HepG2 (cell line): ENCODE measurements at regions not wholly inside any gene's neighbourhood (a gene's known extent, or its start where the extent isn't known, plus 50 kb on each side); places are given as distances from the start of the nearest gene placed in this dataset.

Experiments used
- ATAC-seq: fragments of 200-7000 bp; cut with Tn5 transposase; 3 replicates; pipeline ENCODE4 v1.9.1; 2020; ENCODE audit warnings: mild to moderate bottlenecking, moderate library complexity
- BruUV-seq: library from RNA; stranded (reverse); fragments of 400-500 nt; replicated peaks from 2 replicates; lab custom pipeline; 2021; lab: Mats Ljungman, UMichigan
- CTCF ChIA-PET: fragments of 300-600 bp; formaldehyde crosslinking; extraction: SDS; loops from one replicate; lab custom pipeline; 2021; ENCODE audit warnings: low total read pairs, inconsistent platforms, low intra/inter-chr PET ratio; lab: Yijun Ruan, JAX
- POLR2A ChIA-PET: fragments of 350-600 bp; sonication (Branson Sonifier 250); formaldehyde crosslinking; loops from one replicate; lab custom pipeline; 2020; ENCODE audit warnings: antibody characterized with exemption, inconsistent platforms; lab: Yijun Ruan, JAX
- DNase-seq: peaks from one replicate; pipeline ENCODE4 v3.0.0-alpha.2; 2015; ENCODE audit warnings: low spot score
- FAIRE-seq: peaks from 3 replicates; lab custom pipeline; 2011; peaks lifted over from hg19 to GRCh38; lab: Jason Lieb, UNC
- H2AFZ ChIP-seq: one replicate; pipeline ENCODE4 v1.6.1; 2011; ENCODE audit warnings: low read length, inconsistent platforms
- H3K27ac ChIP-seq: fragments of 300-600 bp; 3 replicates; pipeline ENCODE4 v1.8.0; 2011; ENCODE audit warnings: mixed run types, mild to moderate bottlenecking, mixed read lengths, low read length, inconsistent platforms; ENCODE audit not compliant: insufficient read depth; ENCODE audit errors: extremely low read length
- H3K27me3 ChIP-seq, 2 experiments: fragments of 200-600 bp in 1 of 2; 2 replicates in 1 of 2; 3 replicates in 1 of 2; pipeline versions ENCODE4 v1.6.0 to v1.8.0; 2011; ENCODE audit warnings: low read length in 2 of 2, mild to moderate bottlenecking in 2 of 2, moderate library complexity in 2 of 2, inconsistent platforms in 1 of 2; ENCODE audit not compliant: insufficient read depth in 2 of 2, control insufficient read depth in 1 of 2
- H3K36me3 ChIP-seq, 2 experiments: fragments of 200-600 bp in 1 of 2; replicated peaks in 1 of 2; 2 replicates in 1 of 2; 3 replicates in 1 of 2; pipeline versions ENCODE4 v1.5.1 to v1.8.0; 2011; ENCODE audit warnings: low read length in 2 of 2, inconsistent platforms in 1 of 2; ENCODE audit not compliant: insufficient read depth in 2 of 2, control insufficient read depth in 1 of 2
- H3K4me1 ChIP-seq: 2 replicates; pipeline ENCODE4 v1.5.1; 2012; ENCODE audit warnings: low read length, inconsistent platforms; ENCODE audit not compliant: insufficient read depth
- H3K4me2 ChIP-seq: 2 replicates; pipeline ENCODE4 v1.6.0; 2011; ENCODE audit warnings: low read depth, low read length, inconsistent platforms
- H3K4me3 ChIP-seq, 3 experiments: fragments of 200-600 bp in 1 of 3; sonication (generic), shearing (Covaris generic) in 1 of 3; replicated peaks in 1 of 3; 2 replicates each; pipeline ENCODE4 v1.5.1; 2011 to 2016; ENCODE audit warnings: low read length in 3 of 3, inconsistent platforms in 2 of 3, low read depth in 2 of 3, mild to moderate bottlenecking in 2 of 3, control low read depth in 1 of 3, mixed read lengths in 1 of 3; ENCODE audit not compliant: insufficient read depth in 1 of 3
- H3K79me2 ChIP-seq: one replicate; pipeline ENCODE4 v1.6.1; 2011; ENCODE audit warnings: low read length, inconsistent platforms; ENCODE audit not compliant: insufficient read depth
- H3K9ac ChIP-seq: 2 replicates; pipeline ENCODE4 v1.6.0; 2011; ENCODE audit warnings: mild to moderate bottlenecking, low read depth, low read length, inconsistent platforms; ENCODE audit not compliant: insufficient read depth
- H3K9me3 ChIP-seq: 2 replicates; pipeline ENCODE4 v1.5.1; 2012; ENCODE audit warnings: mild to moderate bottlenecking, low read length
- H4K20me1 ChIP-seq: 2 replicates; pipeline ENCODE4 v1.6.0; 2011; ENCODE audit warnings: inconsistent platforms, mild to moderate bottlenecking, low read length, moderate library complexity; ENCODE audit not compliant: insufficient read depth
- AGO1 ChIP-seq: fragments of 200-400 bp; formaldehyde crosslinking; IDR thresholded peaks from 2 replicates; pipeline ENCODE4 v1.6.1; 2017; ENCODE audit warnings: mild to moderate bottlenecking, low read depth, low read length, moderate library complexity; ENCODE audit not compliant: poor library complexity, severe bottlenecking
- GMEB2 ChIP-seq: IDR thresholded peaks from 2 replicates; pipeline ENCODE4 v1.6.1; 2016; ENCODE audit warnings: missing biosample characterization, missing genetic modification reagents, low read depth
- HES4 ChIP-seq: sonication (generic); formaldehyde crosslinking; IDR thresholded peaks from 2 replicates; pipeline ENCODE4 v1.9.0; 2021; ENCODE audit warnings: mild to moderate bottlenecking, missing genetic modification reagents, borderline replicate concordance
- KDM6A ChIP-seq: IDR thresholded peaks from 2 replicates; pipeline ENCODE4 v1.6.1; 2016; ENCODE audit warnings: low read depth
- KLF12 ChIP-seq: sonication (generic); formaldehyde crosslinking; IDR thresholded peaks from 2 replicates; pipeline ENCODE4 v1.4.0; 2020; ENCODE audit warnings: missing genetic modification reagents, borderline replicate concordance
- PLSCR1 ChIP-seq: sonication (generic); formaldehyde crosslinking; IDR thresholded peaks from 2 replicates; pipeline ENCODE4 v1.5.0; 2020; ENCODE audit warnings: missing genetic modification reagents, mild to moderate bottlenecking, borderline replicate concordance
- RBM22 ChIP-seq: fragments of 200-400 bp; formaldehyde crosslinking; optimal IDR thresholded peaks from 2 replicates; pipeline ENCODE3; 2017; ENCODE audit warnings: mild to moderate bottlenecking, low read length, moderate library complexity
- SKIL ChIP-seq: sonication (generic); formaldehyde crosslinking; IDR thresholded peaks from 2 replicates; pipeline ENCODE4 v1.8.0; 2022; ENCODE audit warnings: missing genetic modification reagents, mild to moderate bottlenecking, moderate library complexity, borderline replicate concordance
- WIZ ChIP-seq: sonication (generic); formaldehyde crosslinking; IDR thresholded peaks from 2 replicates; pipeline ENCODE4 v1.5.1; 2020; ENCODE audit warnings: mild to moderate bottlenecking, missing genetic modification reagents
- ZFP36L2 ChIP-seq: sonication (generic); formaldehyde crosslinking; IDR thresholded peaks from 2 replicates; pipeline ENCODE4 v1.4.0; 2020; ENCODE audit warnings: missing genetic modification reagents
- ZNF574 ChIP-seq: sonication (generic); formaldehyde crosslinking; IDR thresholded peaks from 2 replicates; pipeline ENCODE4 v1.4.0; 2020; ENCODE audit warnings: missing genetic modification reagents
- WGBS: methylation state at CpG from one replicate; pipeline ENCODE4 v1.1.6; 2017; ENCODE audit warnings: low lambda C conversion rate; 5-methylcytosine and 5-hydroxymethylcytosine counted together
- in situ Hi-C: cut with HindIII; loops from 2 replicates; pipeline ENCODE4 v1.10.0; 2017; ENCODE audit warnings: low pct_unique_long_range_greater_than_20kb; ENCODE audit not compliant: extremely low pct_ligation_motif_present
- intact Hi-C: fragments of 100-400 bp; cut with micrococcal nuclease; formaldehyde crosslinking; loops from one replicate; pipeline ENCODE4 v1.10.0; 2022; ENCODE audit not compliant: unreplicated experiment

GRCh38 chr9:90960941-90961340, 159.3 kb downstream of the SYK start:
- intact Hi-C loops (no loop called here), in situ Hi-C loops (no loop called here)
- no TSS peak for BruUV-seq
- Histone ChIP-seq H3K4me1 (no peaks in the 10 kb centered on the region), H4K20me1 (no peaks in the 10 kb centered on the region), H3K4me3 (no peak overlapping the region), H3K9me3 (no peaks in the 10 kb centered on the region), H3K27ac (no peak overlapping the region), H3K4me2 (no peak overlapping the region), H3K79me2 (no peaks in the 10 kb centered on the region), H2AFZ (no peak overlapping the region), H3K36me3 (no peaks in the 10 kb centered on the region), H3K9ac (no peak overlapping the region), H3K27me3 (peaks cover under 1 to 30% of the 10 kb centered on the region in 2 experiments; a peak in 4 of 5 replicates)
- WGBS: 3% methylated on average over 4 of the region's 5 CpGs
- no peak for ATAC-seq
- no peak for TF ChIP-seq KDM6A (CRISPR knock-in tag)
- TF ChIP-seq ZFP36L2 (CRISPR knock-in tag): no peak
- TF ChIP-seq GMEB2 (CRISPR knock-in tag): no peak
- no peak for TF ChIP-seq RBM22
- TF ChIP-seq PLSCR1 (CRISPR knock-in tag): no peak
- no peak for TF ChIP-seq ZNF574 (CRISPR knock-in tag)
- no peak for TF ChIP-seq KLF12 (CRISPR knock-in tag)
- no peak for TF ChIP-seq WIZ (CRISPR knock-in tag)
- TF ChIP-seq SKIL (CRISPR knock-in tag): no peak
- no peak for TF ChIP-seq HES4
- TF ChIP-seq AGO1: no peak
- ChIA-PET CTCF (no interaction called here), POLR2A (no interaction called here)
- no peak for DNase-seq
- FAIRE-seq: no peak
